Thyroid gland (tissue), 4 donors: ENCODE measurements at regions not wholly inside any gene's neighbourhood (a gene's known extent, or its start where the extent isn't known, plus 50 kb on each side); places are given as distances from the start of the nearest gene placed in this dataset.

Source experiments
- CTCF ChIP-seq, 6 experiments: fragments of 200-600 bp in 3 of 6; fragments of 450-650 bp in 3 of 6; sonication (generic) in 3 of 6; IDR thresholded peaks; one replicate each; pipeline ENCODE4 v1.5.1; 2016 to 2019; ENCODE audit warnings: antibody characterized with exemption in 6 of 6, mild to moderate bottlenecking in 2 of 6, inconsistent platforms in 1 of 6, moderate library complexity in 1 of 6
- POLR2A ChIP-seq, 2 donors: fragments of 450-650 bp; IDR thresholded peaks; one replicate each; pipeline ENCODE4 v1.6.1; 2017; ENCODE audit warnings: antibody characterized with exemption in 2 of 2, mild to moderate bottlenecking in 2 of 2, moderate library complexity in 1 of 2

DNA sequence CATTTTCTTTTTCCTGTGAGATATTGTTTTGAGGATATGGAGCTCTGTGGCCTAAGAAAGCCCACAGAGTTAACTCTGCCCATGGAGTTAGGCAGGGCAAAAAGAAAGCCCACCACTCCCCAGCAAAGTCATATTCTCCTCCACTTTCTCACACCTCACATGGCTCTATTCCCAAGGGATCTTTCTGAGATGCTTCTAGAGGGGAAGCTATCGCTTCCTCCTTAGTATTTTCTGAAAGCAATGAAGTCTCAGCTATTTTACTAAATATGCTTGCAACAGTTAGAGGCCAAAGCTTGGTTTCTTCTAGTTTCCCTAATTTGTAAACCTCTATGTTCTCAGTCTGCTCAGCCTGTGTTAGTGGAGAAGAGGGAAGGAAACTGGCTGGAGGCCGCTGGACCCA is 80.3 kb upstream of the EOMES start:
- TF ChIP-seq CTCF (IDR thresholded peaks at IDR 0.05) (no peak), POLR2A (IDR thresholded peaks at IDR 0.05) (no peak)
